Tibial nerve (tissue), 4 donors: ENCODE measurements at regions not wholly inside any gene's neighbourhood (a gene's known extent, or its start where the extent isn't known, plus 50 kb on each side); places are given as distances from the start of the nearest gene placed in this dataset.

Source experiments
- EP300 ChIP-seq, 2 donors: sonication (generic); formaldehyde crosslinking; IDR thresholded peaks; one replicate each; pipeline ENCODE4 v1.6.1; 2017; ENCODE audit warnings: antibody characterized with exemption in 2 of 2, mild to moderate bottlenecking in 1 of 2
- POLR2A ChIP-seq, 2 donors: fragments of 450-650 bp; IDR thresholded peaks; one replicate each; pipeline ENCODE4 v1.6.1; 2017; ENCODE audit warnings: antibody characterized with exemption in 2 of 2, mild to moderate bottlenecking in 2 of 2, moderate library complexity in 2 of 2
- TF ChIP-seq, protein P1 (sequence below), 5 experiments: fragments of 200-600 bp in 3 of 5; fragments of 450-650 bp in 2 of 5; sonication (generic) in 3 of 5; IDR thresholded peaks; one replicate each; pipeline ENCODE4 v1.5.1; 2016 to 2019; ENCODE audit warnings: antibody characterized with exemption in 5 of 5, mild to moderate bottlenecking in 3 of 5, moderate library complexity in 2 of 5

DNA sequence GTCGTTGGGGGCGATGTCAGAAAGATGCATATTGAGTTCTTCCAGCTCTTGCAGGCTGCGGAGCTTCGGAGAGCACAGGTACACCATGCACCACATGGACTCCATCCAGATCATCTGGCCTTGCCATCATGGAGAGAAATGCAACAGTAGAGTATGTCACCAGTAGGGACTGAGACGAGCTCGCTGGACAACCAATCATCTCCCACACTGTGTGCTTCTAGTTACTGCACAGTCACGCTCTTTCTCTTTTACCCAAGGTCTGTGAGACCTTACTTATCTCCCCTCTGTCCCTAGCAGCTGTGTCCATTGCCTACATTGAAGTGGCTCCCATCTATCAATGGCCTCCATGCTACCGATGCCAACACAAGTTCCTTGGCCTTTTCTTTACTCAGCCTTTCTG, 90.5 kb downstream of the C13orf42 start:
- TF ChIP-seq, protein P1, sequence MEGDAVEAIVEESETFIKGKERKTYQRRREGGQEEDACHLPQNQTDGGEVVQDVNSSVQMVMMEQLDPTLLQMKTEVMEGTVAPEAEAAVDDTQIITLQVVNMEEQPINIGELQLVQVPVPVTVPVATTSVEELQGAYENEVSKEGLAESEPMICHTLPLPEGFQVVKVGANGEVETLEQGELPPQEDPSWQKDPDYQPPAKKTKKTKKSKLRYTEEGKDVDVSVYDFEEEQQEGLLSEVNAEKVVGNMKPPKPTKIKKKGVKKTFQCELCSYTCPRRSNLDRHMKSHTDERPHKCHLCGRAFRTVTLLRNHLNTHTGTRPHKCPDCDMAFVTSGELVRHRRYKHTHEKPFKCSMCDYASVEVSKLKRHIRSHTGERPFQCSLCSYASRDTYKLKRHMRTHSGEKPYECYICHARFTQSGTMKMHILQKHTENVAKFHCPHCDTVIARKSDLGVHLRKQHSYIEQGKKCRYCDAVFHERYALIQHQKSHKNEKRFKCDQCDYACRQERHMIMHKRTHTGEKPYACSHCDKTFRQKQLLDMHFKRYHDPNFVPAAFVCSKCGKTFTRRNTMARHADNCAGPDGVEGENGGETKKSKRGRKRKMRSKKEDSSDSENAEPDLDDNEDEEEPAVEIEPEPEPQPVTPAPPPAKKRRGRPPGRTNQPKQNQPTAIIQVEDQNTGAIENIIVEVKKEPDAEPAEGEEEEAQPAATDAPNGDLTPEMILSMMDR (IDR thresholded peaks at IDR 0.05) = no peak
- TF ChIP-seq POLR2A (IDR thresholded peaks at IDR 0.05) (no peak), EP300 (IDR thresholded peaks at IDR 0.05) (no peak)
